GM21515 (cell line): ENCODE measurements at regions not wholly inside any gene's neighbourhood (a gene's known extent, or its start where the extent isn't known, plus 50 kb on each side); places are given as distances from the start of the nearest gene placed in this dataset.
"Not testable (repeated sequence)": the region's sequence is repeated elsewhere in the genome, so short reads cannot be mapped to it uniquely, and the experiment has no call there.

ENCODE experiments used
- ATAC-seq: cut with Tn5 transposase; IDR thresholded peaks from one replicate; pipeline ENCODE4 v1.9.1; 2021; ENCODE audit not compliant: unreplicated experiment

DNA sequence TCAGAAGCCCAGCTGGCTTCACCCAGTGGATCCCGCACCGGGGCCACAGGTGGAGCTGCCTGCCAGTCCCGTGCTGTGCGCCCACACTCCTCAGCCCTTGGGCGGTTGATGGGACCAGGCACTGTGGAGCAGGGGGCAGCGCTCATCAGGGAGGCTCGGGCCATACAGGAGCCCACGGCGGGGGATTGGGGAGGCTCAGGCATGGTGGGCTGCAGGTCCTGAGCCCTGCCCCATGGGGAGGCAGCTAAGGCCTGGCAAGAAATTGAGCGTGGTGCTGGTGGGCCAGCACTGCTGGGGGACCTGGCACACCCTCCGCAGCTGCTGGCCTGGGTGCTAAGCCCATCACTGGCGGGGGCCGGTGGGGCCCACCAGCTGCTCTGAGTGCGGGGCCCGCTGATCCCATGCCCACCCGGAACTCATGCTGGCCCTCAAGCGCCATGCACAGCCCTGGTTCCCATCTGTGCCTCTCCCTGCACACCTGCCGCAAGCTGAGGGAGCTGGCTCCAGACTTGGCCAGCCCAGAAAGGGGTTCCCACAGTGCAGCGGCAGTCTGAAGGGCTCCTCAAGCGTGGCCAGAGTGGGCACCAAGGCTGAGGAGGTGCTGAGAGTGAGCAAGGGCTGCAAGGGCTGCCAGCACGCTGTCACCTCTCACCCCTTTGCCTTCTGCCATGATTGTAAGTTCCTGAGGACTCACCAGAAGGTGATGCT lies 705.1 kb downstream of the STPG2 start:
- not testable (repeated sequence) for ATAC-seq

DNA sequence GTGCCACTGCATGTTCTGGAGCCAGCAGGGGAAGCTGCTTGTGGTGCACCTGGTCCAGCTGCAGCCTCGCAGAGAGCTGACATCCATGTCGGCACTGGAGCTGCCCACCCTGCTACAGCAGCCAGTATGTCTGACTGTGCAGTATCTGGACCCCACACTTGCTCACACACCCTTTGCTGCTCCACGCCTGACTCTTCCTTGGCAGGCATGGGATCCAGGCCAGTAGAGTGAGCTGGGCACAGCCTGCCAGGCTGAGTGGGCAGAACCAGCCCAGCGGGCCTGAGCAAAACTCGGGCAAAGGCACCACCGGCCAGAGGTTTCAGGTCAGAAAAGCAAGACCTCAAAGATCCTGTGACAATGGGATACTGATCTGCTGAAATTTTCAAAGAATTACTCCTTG lies 690.1 kb downstream of the STPG2 start:
- ATAC-seq, result no peak

DNA sequence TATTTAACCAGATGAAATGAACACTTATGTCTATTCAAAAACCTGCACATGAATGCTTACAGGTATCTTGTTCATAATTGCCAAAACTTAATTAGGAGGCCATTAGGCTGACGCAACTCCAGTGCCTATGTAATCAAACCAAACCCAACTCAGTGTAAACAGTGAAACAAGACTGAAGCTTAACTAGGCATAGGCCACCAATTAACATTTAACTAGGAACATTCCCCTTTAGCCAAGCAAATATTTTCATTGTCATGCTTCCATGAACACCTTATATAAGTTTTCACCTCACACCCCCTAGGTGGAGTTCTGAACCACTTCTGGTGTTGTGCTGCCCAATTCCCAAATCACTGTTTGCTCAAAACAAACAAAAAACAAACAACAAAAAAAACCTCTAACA lies 686.0 kb downstream of the STPG2 start:
- no peak for ATAC-seq

- ATAC-seq, result no peak
Observed at GRCh38 chr4:97468272-97468671, 675.0 kb downstream of the STPG2 start.

GRCh38 chr4:97475621-97476020 lies 667.7 kb downstream of the STPG2 start:
- no peak for ATAC-seq

- ATAC-seq, result no peak
Observed at GRCh38 chr4:97477974-97478373, 665.3 kb downstream of the STPG2 start.

DNA sequence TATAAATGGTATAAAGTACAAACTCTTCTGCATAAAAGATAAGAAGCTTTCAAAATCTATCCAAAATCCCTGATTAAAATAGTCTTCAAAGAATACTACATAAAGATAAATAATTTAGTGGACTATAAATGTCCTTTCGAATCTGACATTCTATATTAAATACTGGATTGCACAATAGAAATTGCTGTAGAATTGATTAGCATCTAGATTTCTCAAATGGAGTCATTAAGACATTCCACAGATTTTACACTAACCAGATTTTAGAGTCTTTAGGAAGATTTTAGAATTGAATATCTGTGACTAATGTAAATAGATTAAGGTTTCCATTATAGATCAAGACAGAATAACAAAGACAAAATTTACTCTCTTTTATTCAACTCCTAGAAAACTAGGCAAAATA lies 663.9 kb downstream of the STPG2 start:
- no peak for ATAC-seq

DNA sequence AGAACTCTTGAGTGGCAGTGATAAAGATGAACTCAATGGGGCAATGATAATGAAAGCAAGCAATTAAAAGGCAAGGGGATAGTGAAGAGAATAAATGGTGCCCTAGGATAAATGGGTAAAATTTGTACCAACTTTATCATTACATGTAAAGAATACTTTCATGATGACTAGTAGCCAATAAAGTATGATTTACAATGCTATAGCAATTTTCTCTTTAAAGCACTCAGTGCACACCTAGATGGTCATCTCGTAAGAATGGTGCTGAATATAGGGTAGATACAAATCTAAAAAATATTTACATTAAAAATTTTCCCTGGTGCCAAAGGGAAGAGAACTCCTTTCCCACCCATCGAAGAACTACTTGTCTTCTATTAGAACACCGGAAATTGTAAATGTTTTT lies 651.4 kb downstream of the STPG2 start:
- no peak for ATAC-seq

DNA sequence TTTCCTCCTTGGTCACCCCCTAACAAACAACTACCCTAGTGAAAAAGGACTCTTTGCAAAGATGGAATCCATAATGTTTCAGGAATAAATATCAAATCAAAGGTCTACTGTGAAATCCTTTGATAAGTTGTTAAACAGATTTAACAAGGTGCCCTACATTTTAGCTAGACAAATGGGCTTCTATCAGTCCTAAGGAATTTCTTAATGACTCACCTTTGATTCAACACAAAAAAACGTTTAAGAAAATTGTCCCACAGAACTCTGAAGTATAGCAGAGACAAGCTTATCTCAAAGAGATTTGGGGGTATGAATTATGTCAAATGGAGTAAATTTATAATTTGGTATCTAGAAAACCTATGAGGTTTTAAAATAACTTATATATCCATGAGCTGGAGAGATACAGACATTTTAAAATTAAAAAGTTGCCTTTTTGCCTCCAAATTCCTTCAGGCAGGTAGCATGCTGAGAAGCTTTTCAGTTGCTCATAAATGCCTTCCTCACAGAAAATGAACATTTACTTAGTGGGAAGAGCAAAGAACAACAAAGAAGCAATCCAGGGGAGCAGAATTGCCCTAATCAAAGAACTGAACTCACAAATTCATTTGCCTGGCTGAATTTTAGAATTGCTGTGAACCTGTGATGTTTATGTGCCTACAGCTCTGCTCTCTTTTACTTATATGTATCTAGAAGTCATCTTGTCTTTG lies 649.3 kb downstream of the STPG2 start:
- no peak for ATAC-seq

DNA sequence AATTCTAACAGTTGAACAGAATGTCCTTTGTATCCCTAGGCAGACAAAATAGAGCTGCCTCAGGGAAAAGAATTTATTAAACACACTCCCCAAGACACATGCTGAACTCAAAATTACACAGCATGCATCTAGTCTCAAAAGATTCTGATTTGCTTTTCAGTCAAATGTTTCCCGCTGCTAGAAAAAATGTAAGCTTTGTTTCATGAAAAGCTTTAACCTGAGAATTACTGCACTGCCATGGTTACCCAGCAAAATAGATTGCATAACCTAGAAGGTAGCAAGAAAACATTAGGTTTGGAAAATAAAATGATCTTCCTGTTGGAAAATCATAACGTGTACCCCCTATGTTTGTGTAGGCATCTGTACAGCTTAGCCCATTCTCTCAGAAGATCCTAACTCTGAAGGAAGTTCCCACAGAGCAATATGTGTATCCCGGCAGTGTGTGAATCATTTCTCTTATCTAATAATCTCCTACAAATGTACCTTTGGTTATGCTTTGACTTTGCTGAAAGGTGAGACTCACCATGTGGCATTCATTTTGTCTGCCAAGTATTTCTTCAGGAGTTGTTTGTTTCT lies 646.9 kb downstream of the STPG2 start:
- ATAC-seq, result no peak

- no peak for ATAC-seq
Observed at GRCh38 chr4:97498875-97499274, 644.4 kb downstream of the STPG2 start.

GRCh38 chr4:97500423-97500822 lies 642.9 kb downstream of the STPG2 start:
- ATAC-seq, result peak; percentile 96

GRCh38 chr4:97504713-97505112 lies 638.6 kb downstream of the STPG2 start:
- ATAC-seq, result no peak

DNA sequence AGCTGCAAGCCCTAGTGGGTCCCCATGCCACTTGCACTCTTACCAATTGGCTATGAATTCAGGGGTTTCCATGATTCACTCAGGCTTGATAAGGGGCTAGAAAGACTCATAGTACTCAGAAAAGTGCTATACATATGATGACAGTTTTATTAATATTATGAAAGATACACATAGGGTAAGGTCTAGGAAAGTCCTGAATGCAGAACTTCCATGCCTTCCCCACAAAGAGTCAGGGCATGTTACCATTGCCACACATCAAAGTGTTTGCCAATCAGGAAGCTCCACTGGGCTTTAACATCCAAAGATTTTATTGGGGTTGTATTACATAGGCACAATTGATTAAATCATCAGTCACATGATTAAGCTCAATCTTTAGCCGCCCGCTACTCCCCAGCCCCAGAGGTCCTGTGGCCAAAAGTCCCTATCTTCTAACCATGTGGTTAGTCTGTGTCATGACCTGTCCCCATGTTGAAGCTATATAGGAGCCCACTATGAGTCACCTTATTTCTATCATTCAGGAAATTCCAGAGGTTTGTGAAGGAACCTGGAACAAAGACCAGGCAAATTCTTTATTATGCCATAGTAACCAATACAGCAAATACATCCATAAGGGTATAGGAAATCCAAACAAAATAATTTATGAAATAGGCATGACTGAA lies 635.6 kb downstream of the STPG2 start:
- ATAC-seq, result no peak
